ENCODE measurements at regions not wholly inside any gene's neighbourhood (a gene's known extent, or its start where the extent isn't known, plus 50 kb on each side); places are given as distances from the start of the nearest gene placed in this dataset.

- TF ChIP-seq, protein P1, sequence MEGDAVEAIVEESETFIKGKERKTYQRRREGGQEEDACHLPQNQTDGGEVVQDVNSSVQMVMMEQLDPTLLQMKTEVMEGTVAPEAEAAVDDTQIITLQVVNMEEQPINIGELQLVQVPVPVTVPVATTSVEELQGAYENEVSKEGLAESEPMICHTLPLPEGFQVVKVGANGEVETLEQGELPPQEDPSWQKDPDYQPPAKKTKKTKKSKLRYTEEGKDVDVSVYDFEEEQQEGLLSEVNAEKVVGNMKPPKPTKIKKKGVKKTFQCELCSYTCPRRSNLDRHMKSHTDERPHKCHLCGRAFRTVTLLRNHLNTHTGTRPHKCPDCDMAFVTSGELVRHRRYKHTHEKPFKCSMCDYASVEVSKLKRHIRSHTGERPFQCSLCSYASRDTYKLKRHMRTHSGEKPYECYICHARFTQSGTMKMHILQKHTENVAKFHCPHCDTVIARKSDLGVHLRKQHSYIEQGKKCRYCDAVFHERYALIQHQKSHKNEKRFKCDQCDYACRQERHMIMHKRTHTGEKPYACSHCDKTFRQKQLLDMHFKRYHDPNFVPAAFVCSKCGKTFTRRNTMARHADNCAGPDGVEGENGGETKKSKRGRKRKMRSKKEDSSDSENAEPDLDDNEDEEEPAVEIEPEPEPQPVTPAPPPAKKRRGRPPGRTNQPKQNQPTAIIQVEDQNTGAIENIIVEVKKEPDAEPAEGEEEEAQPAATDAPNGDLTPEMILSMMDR (IDR thresholded peaks at IDR 0.05) = no peak
These were observed 84.9 kb downstream of the NPIPB11 start for GRCh38 chr16:29321585-29321984.

DNA sequence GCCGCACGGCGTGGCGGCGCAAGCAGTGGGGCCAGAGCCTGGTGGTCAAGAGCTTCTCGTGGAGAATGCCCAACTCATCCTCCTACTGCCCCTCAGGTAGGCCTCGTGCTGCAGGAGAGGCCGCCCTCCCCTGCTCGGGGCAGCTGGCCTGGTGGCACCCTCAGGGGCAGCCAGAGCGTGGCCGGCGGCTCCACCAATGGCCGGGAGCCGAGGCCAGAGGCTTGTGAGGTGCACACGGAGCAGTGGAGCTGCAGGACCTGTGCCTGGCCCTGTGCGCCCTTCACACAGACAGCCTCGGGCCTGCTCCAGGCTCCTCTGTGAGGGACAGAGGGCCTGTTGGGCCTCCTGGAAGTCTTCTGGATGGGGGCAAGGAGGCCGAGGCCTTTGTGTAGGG is 85.5 kb downstream of the NPIPB11 start:
- TF ChIP-seq, protein P1 (IDR thresholded peaks at IDR 0.05) = no peak

- TF ChIP-seq, protein P1 (IDR thresholded peaks at IDR 0.05) = no peak
These were observed 86.1 kb downstream of the NPIPB11 start for GRCh38 chr16:29320274-29320999.

DNA sequence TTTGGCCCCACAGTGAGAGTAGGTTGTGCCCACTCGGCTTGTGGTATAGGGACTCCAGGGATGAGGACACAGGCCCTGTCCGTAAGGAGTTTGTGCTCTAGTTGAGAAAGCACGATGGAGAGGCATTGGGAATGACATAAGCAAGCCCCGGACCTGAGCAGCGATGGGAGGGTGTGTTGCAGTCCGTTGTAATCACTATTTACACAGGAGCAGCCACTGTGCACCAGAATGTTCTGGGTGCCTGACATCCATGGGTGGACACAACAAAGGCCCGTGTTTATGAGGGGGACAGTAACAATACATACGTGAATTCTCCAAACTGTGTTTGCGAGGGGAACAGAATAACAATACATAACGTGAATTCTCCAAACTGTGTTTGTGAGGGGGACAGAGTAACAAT is 86.8 kb downstream of the NPIPB11 start:
- TF ChIP-seq, protein P1 (IDR thresholded peaks at IDR 0.05) = no peak

DNA sequence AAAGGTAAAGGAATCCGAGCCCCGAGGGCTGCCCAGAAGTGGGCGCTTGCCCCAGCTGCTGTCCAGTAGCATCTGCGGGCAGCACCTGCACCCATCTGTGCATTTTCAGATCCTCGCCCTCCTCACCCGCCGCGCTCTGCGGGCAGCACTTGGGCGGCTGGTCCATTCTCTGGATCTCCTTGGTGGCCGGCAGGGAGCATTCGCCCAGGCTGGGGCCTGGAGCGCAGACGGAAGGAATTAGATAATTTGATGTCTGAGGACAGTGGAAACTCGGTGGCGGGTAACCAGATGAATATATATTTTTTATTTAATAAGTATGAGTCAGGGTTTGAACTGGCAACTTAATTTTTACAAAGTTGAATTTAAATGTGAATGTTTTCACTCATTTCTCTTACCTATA is 88.5 kb downstream of the NPIPB11 start:
- TF ChIP-seq, protein P1 (IDR thresholded peaks at IDR 0.05) = no peak

GRCh38 chr16:29317269-29317668 is 89.2 kb downstream of the NPIPB11 start:
- TF ChIP-seq, protein P1 (IDR thresholded peaks at IDR 0.05) = no peak

DNA sequence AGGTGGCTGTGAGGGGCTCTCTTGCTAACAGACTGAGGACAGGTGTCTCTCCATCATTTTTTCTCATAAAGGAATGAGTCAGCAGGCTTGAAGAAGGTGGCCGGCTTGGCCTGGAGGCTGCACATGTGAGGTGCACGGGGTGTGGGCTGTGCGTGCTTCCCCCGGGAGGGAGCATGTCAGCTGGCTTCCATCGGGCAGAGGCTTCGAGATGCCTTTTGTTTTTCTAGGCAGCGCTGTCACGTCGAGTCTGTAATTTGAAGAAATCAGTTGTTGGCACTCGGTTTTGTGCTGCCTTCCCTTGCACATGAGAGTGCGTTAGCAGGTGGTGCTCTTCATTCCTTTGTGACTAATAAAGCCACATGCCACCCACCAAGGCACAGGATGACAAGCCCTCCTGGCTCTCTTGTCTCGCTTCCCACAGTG is 89.7 kb downstream of the NPIPB11 start:
- TF ChIP-seq, protein P1 (IDR thresholded peaks at IDR 0.05) = no peak
